Germinal center (tissue), 1 donor: ENCODE measurements at regions not wholly inside any gene's neighbourhood (a gene's known extent, or its start where the extent isn't known, plus 50 kb on each side); places are given as distances from the start of the nearest gene placed in this dataset.
A peak's percentile ranks its signal among the peaks of the same experiment; 100 is the strongest.
"Not testable (repeated sequence)": the region's sequence is repeated elsewhere in the genome, so short reads cannot be mapped to it uniquely, and the experiment has no call there.

Experiments used
- DNase-seq: peaks from one replicate; pipeline ENCODE4 v3.0.0; 2012; ENCODE audit warnings: mixed read lengths, low spot score

DNA sequence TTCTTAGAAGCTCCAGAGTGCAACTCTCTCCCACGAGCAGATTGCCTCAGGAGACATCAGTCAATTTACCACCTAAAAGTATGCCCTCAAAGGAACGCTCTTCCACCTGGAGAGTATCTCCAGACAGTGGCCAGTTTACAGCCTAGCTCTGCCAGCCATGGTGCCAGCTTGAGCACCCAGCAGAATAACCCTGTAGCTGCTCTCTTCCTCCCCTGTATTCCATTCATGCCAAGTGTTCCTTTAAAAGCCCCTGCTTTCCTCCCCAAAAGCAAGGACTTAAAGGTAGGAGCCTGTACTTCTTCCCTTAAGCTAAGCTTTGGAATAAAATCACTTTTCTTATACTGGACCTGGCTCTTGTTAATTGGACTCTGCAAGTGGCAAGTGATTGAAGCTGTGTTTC is 245.4 kb upstream of the TMEM132C start:
- DNase-seq, result no peak

DNA sequence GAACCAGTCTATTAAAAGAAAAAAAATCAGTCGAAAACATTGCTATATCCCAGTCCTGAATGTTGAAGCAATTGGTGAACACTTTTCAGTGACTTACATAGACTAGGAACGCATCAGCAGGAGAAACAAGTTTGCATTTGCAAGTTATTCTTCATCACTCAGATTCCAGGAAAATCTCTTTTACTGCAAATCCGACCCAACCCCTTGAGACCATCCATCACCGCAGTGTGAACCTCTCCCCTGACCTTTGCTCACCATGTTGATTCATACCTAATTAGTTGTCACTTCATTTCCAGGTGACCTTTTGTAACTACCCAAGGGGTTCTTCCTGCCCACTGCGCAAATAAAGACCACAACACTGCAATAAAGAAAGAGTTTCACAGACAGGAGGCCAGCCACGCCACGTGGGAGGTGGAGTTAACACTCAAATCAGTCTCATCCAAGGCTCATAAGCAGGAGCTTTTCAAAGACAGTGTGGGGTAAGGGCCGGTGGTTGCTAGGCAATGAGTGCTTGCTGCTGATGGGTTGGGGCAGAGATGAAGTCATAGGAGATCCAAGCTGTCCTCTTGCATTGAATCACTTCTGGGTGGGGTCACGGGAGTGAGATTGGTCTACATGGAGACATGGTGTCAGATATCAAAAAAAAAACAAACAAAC is 241.3 kb upstream of the TMEM132C start:
- no peak for DNase-seq

DNA sequence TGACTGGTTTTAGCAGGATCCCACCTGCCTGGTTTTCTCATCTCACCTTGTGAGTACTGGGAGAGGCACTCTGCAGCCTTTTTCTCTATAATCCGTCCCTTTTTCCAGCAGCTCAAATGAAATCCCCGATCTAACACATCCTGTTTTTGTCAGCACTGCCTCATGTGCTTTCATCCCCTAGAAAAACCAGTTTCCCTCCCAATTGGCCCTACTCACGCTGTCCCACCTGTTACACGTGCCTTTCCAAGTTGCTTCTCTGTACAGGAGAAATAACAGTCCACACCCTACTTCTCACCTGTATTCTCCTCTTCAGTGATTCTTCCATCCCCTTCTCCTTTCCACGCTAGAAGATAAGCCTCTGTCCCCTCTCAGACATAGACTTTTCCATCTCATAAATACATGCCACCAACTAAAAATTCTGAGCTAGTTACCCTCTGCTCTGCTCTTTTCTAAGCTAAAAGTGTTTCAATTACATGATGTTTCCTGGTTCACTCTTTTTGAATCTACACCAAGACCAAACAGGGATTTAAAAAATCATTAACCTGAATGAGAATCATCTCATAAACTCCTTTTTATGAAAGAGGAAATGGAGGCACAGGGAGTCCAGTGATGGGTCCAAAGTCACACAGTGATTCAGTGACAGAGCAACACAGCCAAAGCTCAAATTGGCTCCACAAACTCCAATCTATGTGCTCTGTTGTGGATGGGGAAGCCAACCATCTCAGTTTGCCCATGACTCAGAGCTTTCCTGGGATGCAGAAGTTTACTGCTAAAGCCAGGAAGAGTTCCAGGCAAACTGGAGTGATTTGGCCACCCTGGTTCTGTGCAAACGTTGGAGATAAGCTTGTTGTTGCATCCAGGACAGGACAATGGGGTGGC is 240.0 kb upstream of the TMEM132C start:
- no peak for DNase-seq

DNA sequence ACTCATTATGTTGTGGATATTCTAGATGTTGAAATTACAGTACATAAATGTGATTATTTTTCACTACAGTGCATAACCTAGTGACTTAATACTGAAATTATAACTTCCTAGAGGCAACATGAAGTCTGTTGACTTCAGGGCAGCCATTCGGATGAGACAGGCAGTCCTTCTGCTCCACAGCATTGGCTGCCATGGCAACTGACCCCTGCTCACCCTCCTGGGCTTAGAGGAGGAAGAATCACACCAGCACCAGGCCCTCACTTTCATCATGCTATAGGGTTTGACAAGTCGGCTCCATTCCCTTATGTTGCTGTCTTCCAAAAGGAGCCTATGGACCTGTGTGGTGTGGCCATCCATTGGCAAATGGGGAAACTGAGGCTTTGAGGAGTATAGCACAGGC is 233.5 kb upstream of the TMEM132C start:
- no peak for DNase-seq

DNA sequence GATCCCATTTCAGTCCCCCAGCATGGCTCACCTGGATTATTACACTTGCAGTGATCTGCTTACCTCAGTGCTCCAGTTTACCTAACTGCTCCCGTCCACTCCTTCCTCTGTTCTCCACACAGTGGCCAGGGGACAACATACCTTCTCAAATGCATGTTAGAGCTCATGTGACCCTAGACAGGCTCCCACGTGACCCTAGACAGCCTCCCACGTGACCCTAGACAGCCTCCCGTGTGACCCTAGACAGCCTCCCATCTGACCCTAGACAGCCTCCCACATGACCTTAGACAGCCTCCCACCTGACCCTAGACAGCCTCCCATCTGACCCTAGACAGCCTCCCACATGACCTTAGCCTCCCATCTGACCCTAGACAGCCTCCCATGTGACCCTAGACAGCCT is 226.0 kb upstream of the TMEM132C start:
- no peak for DNase-seq

DNA sequence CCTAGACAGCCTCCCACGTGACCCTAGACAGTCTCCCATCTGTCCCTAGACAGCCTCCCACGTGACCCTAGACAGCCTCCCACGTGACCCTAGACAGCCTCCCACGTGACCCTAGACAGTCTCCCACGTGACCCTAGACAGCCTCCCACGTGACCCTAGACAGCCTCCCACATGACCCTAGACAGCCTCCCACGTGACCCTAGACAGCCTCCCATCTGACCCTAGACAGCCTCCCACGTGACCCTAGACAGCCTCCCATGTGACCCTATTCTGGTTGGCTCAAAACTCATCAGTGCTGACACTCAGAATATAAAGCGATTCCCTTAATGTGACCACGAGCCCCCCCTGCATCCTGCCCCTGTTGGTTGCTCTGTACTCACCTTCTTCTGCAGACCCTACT is 224.7 kb upstream of the TMEM132C start:
- not testable (repeated sequence) for DNase-seq

DNA sequence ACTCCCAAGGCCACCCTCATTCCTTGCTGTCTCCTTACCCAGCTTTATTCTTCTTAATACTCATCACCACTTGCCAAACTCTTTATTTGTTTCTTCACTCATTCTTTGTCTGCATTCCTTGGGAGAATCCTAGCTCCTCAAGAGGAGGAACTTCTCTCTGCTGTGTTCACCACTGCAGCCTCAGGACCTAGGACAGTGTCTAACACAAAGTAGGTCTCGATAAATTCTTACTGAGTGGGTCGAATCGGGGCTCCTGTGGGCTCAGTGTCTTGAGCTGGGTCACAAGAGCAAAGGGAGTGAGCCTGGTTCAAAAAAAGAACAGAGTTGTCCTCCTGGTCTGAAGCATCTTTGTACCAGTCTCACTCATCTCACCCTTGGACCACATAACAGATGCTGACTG is 224.1 kb upstream of the TMEM132C start:
- DNase-seq, result no peak

DNA sequence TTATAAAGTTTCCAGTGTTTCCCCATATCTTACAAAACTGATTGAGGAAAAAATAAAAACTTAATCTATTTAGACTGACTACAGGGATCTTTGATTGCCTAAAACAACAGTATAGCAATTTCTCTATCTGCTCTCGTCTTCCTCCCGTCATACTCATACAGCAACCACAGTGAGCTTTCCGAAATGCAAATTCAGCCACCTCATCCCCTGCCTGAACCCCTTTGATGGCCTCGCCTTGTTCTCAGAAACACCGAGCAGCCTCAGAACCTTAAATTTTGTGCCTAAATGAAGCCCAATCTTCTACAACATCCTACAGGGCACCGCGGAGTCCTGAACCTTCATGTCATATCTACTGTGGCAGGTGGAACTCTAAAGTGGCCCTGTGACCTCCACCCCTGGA is 223.7 kb upstream of the TMEM132C start:
- no peak for DNase-seq

DNA sequence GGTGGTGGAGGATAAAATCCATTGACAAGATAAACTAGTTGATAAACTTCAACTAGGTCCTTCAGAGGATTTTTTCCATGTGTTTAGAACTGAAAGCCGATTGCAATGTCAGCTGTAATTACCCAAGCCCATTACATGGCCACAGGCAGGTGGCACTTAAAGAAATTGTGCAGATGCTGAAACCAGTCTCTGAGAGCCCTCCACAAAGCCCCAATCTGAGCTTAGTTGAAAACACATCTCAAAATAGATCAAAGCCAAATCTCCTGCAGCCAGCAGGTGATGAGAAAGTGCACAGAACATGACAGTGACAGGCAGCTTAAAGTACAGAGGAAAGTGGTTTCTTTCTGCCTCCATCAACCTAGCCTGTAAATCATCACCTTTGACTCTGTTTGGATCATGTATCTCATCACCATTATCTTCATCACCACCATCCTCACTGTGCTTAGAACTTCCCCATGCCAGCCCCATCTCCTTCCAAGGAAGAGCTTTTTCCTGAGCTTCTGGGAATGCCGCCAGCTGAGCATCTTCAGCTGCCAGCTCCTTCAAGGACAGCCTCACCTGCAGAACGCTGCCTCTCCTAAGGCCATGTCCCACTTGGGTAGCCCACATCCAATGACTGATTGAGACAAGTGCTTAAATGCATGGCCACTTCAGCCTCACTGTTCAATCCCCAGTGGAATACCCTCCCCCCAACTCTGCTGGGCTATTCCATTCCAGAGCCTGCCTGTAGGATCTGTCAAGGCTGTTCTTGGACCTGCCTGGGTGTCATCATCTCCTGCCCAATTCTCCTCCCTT is 219.5 kb upstream of the TMEM132C start:
- DNase-seq, result no peak

DNA sequence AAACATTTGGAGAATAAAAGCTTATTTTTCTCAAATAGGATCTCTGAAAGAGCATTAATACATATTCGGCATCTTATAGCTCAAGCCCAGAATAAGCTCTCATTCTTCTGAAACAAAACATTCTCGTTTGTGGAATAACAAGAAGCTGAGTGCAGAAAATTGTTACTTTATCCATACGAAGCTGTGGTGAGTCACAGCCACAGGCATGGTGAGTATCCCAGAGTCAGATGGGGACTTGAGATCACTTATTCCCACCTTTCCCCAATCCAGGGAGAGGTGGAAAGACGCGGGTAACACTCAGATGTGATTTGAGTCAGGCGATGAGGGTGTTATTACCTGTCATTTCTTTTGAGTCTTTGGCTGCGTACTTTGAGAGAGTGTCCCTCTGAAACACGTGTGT is 214.6 kb upstream of the TMEM132C start:
- DNase-seq, result no peak

DNA sequence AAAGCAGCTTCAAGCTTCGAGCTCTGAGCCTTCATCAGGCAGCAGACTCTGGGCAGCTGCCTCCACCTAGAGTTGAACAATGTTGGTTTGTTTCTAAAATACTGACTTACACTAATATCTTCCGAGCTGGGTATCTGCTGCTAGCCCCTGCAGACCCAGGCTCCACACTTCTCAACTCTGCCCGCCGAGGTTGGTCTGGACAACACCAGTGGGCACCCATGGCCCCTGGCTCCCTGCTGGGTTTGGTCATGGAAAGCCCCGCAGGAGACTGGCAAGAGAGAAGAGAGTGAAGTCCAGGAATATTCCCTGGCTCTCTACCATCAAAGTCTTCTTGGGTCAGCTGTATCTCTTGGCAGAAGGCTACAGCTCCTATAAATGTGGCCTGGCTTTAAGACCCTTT is 214.2 kb upstream of the TMEM132C start:
- no peak for DNase-seq

DNA sequence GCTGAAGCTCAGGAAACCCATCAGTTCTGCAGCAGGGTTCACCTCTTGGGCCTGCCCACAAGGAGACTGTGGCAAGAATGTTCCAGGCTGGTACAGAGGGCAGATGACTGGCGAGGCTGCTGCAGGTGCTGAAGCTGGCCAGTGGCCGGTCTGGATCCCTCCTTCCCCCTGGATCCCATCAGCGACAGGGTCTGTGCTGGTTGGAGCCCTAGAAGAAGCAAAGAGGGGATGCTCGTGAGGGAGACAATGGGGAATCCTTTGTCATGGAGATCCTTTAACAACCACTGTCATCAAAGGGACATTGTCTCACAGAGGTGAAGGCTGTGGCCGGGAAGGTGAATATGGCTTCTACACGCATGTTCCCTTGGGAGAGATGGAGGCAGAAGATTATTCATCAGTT is 211.4 kb upstream of the TMEM132C start:
- no peak for DNase-seq

DNA sequence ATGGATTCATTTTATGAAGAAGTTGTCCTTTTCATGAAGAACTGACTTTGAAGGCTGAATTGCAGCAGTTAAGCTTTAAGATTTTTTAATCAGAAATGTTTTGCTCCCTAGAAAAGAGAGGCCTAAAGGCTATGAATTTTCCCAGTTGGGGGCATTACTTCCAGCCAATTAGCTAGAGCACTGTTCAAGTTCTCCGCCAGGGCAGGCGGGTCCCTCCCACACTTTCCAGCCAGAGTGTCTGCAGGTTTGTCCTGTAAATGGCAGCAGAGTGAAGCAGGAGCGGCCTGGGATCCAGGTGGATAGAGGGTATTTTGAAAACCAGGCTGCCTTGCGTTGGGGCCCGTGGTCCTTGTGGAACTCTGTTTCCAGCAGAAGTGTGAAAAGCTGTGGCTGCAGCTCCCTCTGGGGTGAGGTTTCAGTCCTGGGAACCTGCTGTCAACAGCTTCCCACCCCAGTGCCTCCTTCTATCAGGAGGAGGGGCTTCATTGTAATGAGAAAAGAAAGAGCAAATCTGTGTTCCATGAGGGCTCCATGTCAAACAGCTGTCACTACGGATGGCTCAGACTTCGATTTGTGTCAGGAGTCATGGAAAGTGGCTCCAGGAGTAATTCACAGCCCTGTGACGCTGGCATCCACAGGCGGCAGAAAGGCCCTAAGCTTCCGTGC is 210.7 kb upstream of the TMEM132C start:
- no peak for DNase-seq

DNA sequence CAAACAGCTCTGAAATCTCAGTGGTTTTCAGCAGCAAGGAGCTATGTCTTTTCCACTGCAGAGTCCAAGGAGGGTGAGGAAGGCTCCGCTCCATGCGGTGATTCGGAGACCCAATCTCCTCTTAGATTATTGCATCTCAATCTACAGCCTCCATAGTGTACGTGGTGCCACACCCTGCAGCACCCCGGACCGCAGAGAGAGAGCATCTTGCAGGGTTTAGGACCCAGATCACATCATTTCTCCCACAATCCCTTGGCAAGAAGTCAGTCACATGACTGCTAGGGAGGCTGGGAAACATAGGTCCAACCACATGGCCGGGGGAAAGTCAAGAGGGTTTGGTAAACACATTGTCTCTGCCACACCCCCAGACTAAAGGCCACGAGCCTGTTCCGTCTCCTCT is 209.4 kb upstream of the TMEM132C start:
- DNase-seq, result no peak

DNA sequence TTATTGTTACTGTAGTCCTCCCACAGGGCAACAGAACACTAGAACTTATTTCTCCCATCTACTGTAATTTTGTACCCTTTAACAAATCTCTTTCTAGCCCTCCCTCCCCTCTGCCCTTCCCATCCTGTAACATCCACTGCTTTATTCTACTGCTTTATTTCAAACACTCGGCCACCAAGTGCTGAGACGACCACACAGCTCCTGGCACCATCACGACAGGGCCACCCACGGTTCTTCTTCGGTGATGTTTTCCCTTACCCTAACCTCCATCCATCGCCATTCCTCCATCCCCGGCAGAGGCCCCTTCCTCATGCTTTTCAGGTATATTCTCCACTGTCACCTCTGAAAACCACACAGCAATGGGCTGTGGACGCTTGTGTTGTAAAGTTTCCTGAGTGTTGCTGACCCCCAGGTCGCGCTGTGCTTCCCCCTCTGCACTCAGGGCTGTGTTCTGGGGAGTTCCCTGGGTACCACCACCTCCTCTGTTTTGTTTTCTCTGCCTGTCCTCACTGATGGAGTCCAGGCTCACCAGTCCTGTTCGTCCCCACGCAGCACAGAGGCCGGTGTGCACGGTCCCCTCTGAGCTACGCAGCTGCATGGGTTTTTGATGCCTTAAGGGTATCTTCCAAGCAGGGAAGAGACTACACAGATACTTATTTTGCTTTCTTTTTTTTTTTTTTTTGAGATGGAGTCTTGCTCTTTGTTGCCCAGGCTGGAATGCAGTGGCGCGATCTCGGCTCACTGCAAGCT is 207.2 kb upstream of the TMEM132C start:
- DNase-seq, result no peak

DNA sequence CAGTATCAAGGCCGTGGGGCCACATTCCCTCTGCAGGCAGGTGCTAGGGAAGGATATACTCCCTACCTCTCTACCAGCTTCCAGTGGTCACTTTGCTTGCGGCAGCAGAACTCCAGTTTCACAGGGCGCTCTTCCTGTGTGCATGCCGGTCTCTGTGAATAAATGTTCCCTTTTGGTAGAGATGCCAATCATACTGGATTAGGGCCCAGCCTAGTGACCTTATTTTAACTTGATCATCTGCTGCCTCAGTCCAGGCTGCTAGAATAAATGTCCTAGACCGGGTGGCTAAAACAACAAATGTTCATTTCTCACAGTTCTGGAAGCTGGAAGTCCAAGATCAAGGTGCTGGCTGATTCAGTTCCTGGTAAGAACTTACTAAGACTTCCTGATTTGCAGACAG is 198.8 kb upstream of the TMEM132C start:
- DNase-seq, result no peak

DNA sequence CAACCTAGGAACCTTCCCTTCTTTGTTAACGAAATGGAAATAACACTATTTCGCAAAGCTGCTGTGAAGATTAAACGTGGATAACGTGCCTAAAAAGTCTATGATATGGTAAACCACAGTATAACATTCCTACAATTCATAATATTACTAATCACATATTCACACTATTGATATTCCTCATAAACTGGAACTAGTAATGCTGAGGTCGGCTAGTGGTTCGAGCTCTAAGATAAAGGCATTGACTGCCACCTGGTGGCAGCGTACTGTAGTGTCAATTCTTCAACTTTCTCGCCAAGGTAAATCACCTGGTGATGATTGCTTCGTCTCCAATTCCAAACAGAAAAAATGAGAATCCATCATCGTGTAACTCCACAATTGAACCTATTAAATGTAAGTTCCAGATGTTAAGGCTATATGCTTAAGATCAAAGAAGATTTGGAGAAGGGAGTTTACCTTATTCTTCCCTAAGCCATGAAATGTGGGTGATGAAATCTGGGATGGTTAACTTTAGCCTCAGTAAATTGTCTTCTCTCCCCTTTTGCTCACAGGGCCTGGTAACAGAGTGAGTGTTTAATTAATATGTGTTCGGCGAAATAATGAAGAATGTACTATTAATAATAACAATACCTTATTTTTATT is 197.5 kb upstream of the TMEM132C start:
- peak; percentile 8 for DNase-seq

DNA sequence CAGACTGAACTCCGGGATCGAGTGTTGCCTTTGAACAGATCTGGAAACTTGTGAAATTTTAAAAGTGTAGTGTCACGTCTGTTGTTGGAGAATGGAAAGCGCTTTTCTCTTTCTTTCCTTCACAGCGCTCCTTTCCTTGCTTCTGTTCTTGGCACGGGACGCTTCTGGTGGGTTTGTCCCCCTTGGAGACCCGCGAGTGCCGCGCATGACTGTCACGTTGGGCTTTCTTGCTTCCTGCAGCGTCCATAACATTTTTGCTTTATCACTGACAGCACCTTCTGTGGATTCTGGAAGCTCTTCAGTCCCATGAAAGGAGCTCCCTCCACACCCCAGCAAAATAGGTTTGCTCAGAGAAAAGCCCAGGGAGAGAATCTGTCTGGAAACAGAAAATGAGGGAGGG is 193.0 kb upstream of the TMEM132C start:
- DNase-seq, result no peak

DNA sequence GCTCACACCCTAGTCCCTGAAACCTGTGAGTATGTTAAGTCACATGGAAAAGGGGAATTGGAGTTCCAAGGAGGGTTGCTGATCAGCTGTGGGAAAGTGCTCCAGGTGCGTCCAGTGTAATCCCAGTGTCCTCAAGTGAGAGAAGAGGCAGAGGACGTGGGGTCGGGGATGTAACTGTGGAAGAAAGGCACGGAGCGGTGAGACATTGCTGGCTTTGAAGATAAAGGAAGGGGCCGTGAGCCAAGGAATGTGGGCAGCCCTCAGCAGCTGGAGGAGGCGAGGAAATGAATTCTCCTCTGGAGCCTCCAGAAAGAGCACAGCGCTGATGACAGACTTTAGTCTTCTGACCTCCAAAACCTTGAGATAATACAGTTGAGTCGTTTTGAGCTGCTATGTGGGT is 191.6 kb upstream of the TMEM132C start:
- no peak for DNase-seq

DNA sequence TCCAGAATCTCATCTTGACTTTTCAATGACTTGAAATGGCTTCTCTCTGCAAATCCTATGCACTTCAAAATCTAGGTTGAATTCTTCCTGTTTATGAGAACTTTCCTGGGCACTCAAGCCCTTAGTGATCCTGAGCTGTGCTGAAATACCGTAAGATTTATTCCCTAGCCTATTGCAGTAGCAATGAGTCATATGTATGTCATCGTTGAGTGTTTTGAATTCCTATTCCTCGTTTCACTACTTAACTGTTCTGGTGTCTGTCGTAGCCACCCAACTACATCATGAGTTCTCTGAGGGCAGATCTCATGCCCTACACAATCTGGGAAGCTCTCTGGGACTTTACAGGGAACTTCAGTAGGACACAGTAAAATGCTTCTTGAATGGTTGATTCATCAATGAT is 190.8 kb upstream of the TMEM132C start:
- no peak for DNase-seq
